ENCODE measurements at regions not wholly inside any gene's neighbourhood (a gene's known extent, or its start where the extent isn't known, plus 50 kb on each side); places are given as distances from the start of the nearest gene placed in this dataset.

DNA sequence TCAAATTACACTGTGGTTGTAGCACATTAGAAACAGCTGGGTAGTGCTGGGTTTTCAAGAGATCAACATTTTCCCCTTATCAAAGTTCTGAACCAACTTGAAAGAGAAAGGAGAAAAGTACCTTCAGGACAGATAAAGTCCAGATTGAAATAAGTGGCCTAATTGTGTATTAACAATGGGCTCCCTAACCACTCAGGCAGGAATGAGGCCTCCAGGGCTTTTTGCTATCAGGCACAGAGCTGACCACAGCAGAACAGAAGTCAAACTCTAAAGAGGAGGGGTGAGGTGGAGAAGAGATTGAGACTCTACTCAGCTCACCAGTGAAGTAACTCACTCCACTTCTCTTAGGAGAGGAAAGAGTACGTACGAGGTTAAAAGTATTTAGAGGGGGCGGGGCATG lies 394.1 kb upstream of the PHF14 start:
- Histone ChIP-seq H3K4me3 (no peak overlapping the region), H3K36me3 (no peaks in the 10 kb centered on the region), H3K4me1 (no peaks in the 10 kb centered on the region), H3K9me3 (replicated peaks) (no peaks in the 10 kb centered on the region), H3K27me3 (ENCODE audit: low read depth) (no peaks in the 10 kb centered on the region), H3K27ac (replicated peaks) (no peak overlapping the region)
- TF ChIP-seq, protein P1, sequence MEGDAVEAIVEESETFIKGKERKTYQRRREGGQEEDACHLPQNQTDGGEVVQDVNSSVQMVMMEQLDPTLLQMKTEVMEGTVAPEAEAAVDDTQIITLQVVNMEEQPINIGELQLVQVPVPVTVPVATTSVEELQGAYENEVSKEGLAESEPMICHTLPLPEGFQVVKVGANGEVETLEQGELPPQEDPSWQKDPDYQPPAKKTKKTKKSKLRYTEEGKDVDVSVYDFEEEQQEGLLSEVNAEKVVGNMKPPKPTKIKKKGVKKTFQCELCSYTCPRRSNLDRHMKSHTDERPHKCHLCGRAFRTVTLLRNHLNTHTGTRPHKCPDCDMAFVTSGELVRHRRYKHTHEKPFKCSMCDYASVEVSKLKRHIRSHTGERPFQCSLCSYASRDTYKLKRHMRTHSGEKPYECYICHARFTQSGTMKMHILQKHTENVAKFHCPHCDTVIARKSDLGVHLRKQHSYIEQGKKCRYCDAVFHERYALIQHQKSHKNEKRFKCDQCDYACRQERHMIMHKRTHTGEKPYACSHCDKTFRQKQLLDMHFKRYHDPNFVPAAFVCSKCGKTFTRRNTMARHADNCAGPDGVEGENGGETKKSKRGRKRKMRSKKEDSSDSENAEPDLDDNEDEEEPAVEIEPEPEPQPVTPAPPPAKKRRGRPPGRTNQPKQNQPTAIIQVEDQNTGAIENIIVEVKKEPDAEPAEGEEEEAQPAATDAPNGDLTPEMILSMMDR (IDR thresholded peaks at IDR 0.05; ENCODE audit: borderline replicate concordance), result no peak
- no peak for DNase-seq
- intact Hi-C loops (cut with micrococcal nuclease), result no loop called here

DNA sequence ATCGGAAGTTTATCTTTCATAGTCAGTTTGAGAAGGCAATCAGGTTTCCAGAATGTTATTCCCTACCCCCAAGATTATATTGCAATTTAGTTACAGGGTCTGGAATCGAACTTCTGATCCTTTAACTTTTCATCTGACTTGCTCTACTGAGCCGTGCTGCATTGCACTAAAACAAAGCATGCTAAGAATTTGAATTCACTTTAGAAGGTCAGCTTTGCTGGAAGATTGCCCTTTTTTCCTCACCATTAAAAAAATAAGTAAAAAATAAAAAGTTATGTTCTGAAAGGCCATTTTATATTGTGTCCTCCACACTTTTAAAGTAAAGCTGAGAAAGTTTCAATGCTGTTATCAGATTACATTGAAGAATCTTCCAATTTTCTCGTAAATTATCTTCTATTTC lies 388.8 kb upstream of the PHF14 start:
- TF ChIP-seq, protein P1 (IDR thresholded peaks at IDR 0.05; ENCODE audit: borderline replicate concordance), result no peak
- Histone ChIP-seq H3K27ac (replicated peaks) (no peak overlapping the region), H3K9me3 (replicated peaks) (no peaks in the 10 kb centered on the region), H3K36me3 (no peaks in the 10 kb centered on the region), H3K4me3 (no peak overlapping the region), H3K4me1 (no peaks in the 10 kb centered on the region), H3K27me3 (ENCODE audit: low read depth) (no peaks in the 10 kb centered on the region)
- intact Hi-C loops (cut with micrococcal nuclease), result no loop called here
- DNase-seq, result no peak

DNA sequence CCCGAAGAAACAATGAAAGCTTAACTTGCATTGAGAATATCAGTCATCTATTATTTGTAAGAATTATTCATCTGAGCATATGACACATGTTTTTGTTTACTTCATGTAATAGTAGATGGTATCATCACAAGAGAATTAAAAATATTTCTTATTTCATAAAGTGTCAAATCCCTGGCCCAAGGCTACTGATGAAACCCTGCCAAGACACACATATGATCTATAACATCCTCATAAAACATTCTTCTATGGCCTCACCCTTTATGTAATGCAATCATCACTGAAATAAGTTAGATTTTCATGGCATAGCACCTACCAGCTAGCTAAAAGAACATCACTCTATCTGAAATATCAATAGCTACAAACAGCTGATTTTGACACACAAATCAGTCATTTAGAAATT lies 385.6 kb upstream of the PHF14 start:
- no peaks in the 10 kb centered on the region for H3K36me3 ChIP-seq
- no peaks in the 10 kb centered on the region for H3K27me3 ChIP-seq (ENCODE audit: low read depth)
- H3K9me3 ChIP-seq (replicated peaks), result no peaks in the 10 kb centered on the region
- TF ChIP-seq, protein P1 (IDR thresholded peaks at IDR 0.05; ENCODE audit: borderline replicate concordance), result no peak
- no peak overlapping the region for H3K4me3 ChIP-seq
- no peak for DNase-seq
- no peaks in the 10 kb centered on the region for H3K4me1 ChIP-seq
- H3K27ac ChIP-seq (replicated peaks), result no peak overlapping the region
- intact Hi-C loops (cut with micrococcal nuclease), result no loop called here

DNA sequence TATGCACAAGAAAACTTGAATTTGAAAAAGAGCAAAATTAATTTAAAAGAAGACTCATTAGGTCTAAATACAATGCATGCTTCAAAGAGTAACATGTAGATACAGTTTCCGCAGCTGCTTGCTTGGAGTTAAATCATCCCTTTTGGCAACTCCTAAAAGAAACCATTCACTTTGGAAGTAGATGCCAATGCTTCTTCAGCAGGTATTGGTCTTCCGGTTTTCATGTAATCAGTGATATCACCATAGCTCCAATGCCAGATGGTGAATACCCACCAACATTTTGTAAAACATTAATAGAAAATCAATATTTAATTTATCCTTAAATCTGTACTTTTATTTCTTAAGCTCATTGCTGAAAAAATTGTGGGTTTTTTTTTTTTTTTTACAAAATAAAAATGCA lies 381.1 kb upstream of the PHF14 start:
- Histone ChIP-seq H3K27ac (replicated peaks) (no peak overlapping the region), H3K4me3 (no peak overlapping the region), H3K36me3 (no peaks in the 10 kb centered on the region), H3K4me1 (no peaks in the 10 kb centered on the region), H3K27me3 (ENCODE audit: low read depth) (no peaks in the 10 kb centered on the region), H3K9me3 (replicated peaks) (no peaks in the 10 kb centered on the region)
- intact Hi-C loops (cut with micrococcal nuclease), result no loop called here
- DNase-seq, result no peak
- TF ChIP-seq, protein P1 (IDR thresholded peaks at IDR 0.05; ENCODE audit: borderline replicate concordance), result no peak

DNA sequence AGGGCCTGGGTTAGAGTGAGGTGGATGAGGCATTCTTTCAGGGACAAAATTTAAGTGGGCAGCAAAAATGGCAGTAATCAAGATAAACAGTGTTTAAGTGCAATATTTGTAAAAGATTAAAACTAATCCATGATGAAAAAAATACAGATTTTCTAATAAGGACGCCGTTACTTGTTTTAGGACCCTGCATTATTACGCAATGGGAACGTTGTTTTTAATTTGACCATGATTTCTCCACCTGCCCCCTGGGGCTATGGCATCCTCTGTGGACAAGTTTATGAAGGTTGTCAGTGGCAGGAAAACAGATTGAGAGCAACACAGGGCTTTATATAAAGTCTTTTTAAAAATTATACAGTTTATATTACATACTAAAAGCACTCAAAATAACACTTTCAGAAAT lies 380.6 kb upstream of the PHF14 start:
- H3K36me3 ChIP-seq, result no peaks in the 10 kb centered on the region
- H3K9me3 ChIP-seq (replicated peaks), result no peaks in the 10 kb centered on the region
- TF ChIP-seq, protein P1 (IDR thresholded peaks at IDR 0.05; ENCODE audit: borderline replicate concordance), result no peak
- intact Hi-C loops (cut with micrococcal nuclease), result no loop called here
- H3K4me3 ChIP-seq, result no peak overlapping the region
- no peaks in the 10 kb centered on the region for H3K27me3 ChIP-seq (ENCODE audit: low read depth)
- no peak for DNase-seq
- H3K4me1 ChIP-seq, result no peaks in the 10 kb centered on the region
- H3K27ac ChIP-seq (replicated peaks), result no peak overlapping the region

DNA sequence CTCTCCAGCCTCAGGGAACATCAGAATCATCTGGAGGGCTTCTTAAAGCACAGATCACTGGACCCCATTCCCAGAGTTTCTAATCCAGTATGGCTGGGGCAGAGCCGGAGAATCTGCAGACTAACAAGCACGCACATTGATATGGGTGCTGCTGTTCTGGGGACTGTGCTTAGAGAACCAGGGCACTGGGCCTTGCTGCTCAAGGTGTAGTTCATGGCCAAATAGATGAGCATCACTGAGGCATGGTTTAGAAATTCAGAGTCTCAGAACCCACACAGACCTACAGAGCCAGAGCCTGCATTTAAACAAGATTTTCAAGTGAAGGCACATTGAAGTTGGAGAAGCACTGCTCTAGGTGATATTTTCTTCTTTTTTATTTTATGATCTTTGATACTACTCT lies 376.8 kb upstream of the PHF14 start:
- TF ChIP-seq, protein P1 (IDR thresholded peaks at IDR 0.05; ENCODE audit: borderline replicate concordance), result no peak
- Histone ChIP-seq H3K9me3 (replicated peaks) (no peaks in the 10 kb centered on the region), H3K27ac (replicated peaks) (no peak overlapping the region), H3K4me1 (no peaks in the 10 kb centered on the region), H3K4me3 (no peak overlapping the region), H3K36me3 (no peaks in the 10 kb centered on the region), H3K27me3 (ENCODE audit: low read depth) (no peaks in the 10 kb centered on the region)
- no peak for DNase-seq
- intact Hi-C loops (cut with micrococcal nuclease), result no loop called here

All from left ventricle myocardium inferior (tissue), 1 donor.